Sigmoid colon (tissue), 3 donors: ENCODE measurements at regions not wholly inside any gene's neighbourhood (a gene's known extent, or its start where the extent isn't known, plus 50 kb on each side); places are given as distances from the start of the nearest gene placed in this dataset.

Experiments
- CTCF ChIP-seq, 4 experiments: fragments of 450-650 bp in 3 of 4; fragments of 200-600 bp in 1 of 4; IDR thresholded peaks; one replicate each; pipeline ENCODE4 v1.5.1; 2016 to 2019; ENCODE audit warnings: antibody characterized with exemption in 4 of 4, mild to moderate bottlenecking in 3 of 4, moderate library complexity in 2 of 4
- POLR2A ChIP-seq, 2 donors: fragments of 450-650 bp; IDR thresholded peaks; one replicate each; pipeline ENCODE4 v1.6.1; 2016; ENCODE audit warnings: antibody characterized with exemption in 2 of 2, mild to moderate bottlenecking in 2 of 2, moderate library complexity in 2 of 2

DNA sequence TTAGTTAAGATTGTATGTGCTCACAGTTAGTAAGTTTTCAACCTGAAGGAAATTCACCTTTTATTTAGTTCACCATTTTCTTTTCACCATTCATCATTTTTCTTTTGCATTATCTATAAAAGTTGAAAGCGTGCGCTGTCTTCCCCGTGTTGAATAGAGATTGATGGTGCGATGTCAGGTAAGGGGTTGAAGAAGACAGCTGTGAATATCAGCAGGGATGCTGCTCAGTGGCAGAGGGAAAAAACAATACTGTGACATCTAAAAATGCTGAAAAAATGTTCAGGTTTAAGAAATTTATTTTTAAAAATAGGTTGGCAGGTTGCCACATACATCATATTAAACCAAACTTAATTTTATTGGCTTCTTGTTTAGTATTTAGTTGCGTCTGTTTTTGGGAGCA lies 815.0 kb downstream of the DTWD2 start:
- no peak for TF ChIP-seq CTCF (IDR thresholded peaks at IDR 0.05)
- TF ChIP-seq POLR2A (IDR thresholded peaks at IDR 0.05), result no peak
